ENCODE measurements at regions not wholly inside any gene's neighbourhood (a gene's known extent, or its start where the extent isn't known, plus 50 kb on each side); places are given as distances from the start of the nearest gene placed in this dataset.
A peak's percentile ranks its signal among the peaks of the same experiment; 100 is the strongest.

DNA sequence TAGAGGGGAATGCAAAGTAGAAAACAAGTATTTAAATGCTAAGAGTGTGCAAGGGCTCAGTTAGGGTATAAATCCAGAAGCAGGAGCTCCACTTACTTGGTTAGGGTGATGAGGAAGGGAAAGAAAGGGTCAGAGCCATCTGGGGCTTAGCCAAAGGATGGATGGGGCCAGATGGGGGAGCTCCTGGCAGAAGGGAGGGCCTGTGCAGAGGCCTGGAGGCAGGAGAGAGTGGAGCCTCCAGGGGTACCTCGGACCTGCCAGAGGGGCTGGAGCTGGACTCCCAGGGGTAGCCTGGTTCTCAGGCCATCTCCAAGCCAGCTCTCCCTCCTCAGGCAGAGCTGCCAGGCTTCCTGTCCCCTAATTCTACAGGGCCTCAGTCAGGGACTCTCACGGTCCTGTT lies 506.3 kb downstream of the SHQ1 start:
- DNase-seq (ENCODE audit: low spot score): no peak

DNA sequence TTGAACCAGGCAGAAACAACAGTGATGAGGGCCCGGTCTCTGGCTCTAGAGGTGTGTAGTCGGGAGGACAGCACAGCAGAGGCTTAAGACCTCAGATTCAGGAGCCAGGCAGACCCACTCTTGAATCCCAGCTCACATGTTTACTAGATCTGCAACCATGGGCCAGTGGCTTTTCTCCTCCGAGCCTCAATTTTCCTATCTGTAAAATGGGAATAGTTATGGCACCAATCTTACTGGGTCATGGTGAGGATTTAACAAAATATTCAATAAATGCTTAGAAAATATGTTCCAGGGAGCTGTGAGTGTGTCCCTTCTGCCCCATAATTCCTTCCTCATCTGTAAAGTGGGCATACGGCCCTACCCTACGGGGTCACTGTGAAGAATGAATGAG lies 506.9 kb downstream of the SHQ1 start:
- no peak for DNase-seq (ENCODE audit: low spot score)

DNA sequence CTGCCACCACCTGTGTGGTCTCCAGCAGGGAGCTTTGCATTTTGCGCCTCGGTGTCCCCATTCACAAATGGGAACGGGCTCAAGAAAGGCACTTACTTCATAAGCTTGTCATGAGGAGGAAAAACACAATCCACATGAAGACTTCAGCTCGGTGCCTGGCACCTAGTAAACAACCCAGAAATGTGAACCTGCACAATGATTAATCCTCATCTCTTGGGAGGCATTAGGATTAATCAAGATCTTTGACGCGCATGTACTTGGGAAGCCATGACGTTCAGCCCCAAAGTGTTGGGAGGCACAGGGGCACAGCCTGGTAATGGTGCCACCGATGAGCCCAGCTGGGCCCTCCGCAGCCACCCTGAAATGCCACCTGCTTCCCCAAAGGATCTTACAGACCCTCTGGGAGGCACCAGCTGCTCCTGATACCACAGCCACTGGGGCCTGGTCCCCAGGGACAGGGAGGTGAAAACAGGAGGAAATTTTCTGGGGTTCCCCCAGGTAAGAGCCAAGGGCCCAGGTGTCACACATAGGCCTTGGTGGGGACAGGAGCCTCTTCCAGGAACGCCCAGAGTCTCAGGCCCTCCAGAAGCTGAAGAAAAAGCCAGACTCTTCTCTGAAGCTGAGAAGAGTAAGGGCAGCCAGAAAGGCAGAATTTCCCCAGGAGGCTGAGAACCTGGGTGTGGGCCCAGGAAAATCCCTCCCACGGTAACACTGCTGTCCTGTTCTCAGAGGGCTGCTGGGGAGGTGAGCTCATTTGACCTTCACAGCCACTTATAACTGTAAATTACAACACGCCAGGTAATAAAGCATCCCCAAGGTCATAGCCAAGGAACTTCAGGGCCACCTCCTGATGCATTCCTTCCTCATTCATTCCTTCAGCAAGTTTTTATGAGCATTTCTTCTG lies 507.5 kb downstream of the SHQ1 start:
- DNase-seq (ENCODE audit: low spot score): no peak

DNA sequence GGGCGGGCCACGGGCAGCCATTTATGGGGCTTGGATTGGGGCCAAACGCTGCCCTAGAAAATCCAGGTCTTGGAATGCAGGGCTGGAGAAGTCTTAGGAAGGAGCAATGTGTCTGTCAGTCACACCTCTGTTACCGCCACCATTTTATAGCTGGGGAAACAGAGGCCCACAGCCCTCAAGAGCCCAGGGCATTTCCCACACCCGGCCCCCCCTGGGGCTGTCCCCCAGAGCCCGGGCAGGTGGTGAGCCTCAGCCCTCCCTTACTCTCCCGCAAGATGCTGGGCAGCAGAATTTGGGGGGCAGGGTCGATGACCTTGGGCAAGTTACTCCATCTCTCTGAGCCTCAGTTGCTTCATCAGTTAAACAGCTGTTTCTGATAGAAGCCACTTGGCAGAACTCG lies 508.2 kb downstream of the SHQ1 start:
- DNase-seq (ENCODE audit: low spot score): no peak

DNA sequence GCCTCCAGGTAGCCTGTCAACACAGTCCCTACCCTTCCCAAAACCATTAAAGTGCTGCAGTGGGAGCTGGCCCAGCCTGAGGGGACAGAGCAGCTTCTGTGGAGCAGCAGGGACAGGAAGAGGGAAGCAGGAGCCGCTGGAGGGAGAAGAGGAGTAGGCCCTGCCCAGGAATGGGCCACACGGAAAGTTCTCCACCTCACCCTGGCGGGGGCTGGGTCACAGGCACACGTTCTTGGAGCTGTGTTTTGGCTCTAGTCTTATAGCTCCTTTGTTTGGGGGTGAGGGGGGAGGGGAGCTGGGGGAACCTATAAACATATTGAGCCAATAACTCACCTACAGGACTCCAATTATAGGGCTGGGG lies 508.6 kb downstream of the SHQ1 start:
- no peak for DNase-seq (ENCODE audit: low spot score)

DNA sequence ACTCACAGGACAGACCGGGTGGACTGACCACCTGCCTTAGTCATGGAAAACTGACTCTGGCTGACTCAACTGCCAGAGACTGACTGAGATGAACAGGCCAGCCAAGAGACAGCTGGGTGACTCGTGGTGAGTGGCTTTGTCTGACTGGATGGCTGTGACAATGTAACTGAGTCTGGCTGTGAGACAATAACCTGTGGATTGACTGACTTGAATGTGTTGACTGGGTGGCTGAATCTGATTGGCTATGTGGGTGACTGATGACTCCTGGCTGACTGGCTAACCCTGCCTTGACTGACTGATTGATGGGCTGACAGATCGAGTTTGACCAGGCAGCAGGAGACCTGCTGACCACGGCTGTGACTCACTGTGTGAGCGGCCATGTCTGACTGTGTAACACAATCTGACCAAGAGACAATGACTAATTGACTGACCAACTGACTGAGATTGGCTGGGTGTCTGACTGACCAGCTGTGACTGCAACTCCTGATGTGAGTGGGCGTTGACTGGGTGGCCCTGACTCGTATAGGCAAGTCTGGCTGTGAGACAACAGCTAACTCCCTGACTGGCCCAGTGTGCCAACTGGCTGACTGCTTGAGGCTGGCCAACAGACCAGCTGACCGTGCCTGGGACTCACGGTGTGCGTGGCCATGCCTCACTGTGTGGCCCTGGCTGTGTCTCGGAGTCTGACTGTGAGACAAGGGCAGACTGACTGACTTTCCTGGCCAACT lies 509.1 kb downstream of the SHQ1 start:
- DNase-seq (ENCODE audit: low spot score): peak; percentile 27

DNA sequence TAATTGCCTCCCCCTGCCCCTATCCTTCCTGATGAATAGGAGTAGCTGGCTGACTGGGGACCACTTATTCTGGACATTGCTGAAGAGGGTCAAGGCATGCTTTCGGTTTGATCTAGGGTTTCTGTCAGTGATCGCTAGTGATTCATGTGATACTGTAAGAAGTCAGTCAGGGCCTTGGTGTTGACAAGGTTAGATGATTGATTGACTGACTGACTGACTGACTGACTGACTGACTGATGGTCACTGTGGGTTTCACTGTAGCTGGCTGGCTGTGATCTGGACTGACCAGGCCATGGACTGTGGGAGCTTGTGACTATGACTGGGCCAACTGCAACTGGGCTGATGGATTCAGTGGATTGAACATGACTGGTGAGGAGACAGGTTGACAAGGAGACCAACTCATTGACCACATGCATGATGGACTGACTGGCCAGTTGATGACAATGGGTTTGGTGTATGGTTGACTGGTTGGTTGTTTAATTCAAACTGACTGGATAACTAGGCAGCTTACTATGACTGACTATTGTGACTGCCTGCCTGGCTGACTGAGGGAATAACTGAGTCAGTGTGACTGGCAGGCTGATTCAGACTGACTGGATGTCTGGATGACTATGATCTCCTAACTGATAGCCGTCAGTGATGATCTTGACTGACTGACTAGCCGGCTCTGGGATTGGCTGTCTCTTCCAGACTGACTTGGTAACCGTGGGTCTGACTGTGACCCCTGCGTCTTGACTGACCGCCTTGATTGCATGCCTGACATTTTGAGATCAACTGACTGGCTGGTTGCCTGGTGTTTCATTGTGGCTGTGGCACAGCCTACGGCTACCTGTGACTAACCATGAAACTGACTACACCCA lies 509.9 kb downstream of the SHQ1 start:
- peak; percentile 43 for DNase-seq (ENCODE audit: low spot score)

DNA sequence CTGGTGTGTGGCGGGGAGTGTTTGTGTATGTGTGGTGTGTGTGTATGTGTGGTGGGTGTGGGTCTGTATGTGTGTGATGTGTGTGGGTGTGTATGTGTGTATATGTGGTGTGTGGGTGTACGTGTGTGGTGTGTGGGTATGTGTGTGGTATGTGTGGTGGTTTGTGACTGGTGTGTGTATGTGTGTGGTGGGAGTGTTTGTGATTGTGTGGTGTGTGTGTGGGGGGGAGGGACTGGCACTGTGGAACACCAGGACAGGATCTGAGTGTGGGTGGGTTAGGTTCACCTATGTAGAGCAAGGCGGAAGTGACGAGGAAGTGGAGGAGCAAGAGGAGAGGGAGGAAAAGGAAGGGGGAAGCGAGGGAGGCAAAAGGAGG lies 510.8 kb downstream of the SHQ1 start:
- DNase-seq (ENCODE audit: low spot score): no peak

DNA sequence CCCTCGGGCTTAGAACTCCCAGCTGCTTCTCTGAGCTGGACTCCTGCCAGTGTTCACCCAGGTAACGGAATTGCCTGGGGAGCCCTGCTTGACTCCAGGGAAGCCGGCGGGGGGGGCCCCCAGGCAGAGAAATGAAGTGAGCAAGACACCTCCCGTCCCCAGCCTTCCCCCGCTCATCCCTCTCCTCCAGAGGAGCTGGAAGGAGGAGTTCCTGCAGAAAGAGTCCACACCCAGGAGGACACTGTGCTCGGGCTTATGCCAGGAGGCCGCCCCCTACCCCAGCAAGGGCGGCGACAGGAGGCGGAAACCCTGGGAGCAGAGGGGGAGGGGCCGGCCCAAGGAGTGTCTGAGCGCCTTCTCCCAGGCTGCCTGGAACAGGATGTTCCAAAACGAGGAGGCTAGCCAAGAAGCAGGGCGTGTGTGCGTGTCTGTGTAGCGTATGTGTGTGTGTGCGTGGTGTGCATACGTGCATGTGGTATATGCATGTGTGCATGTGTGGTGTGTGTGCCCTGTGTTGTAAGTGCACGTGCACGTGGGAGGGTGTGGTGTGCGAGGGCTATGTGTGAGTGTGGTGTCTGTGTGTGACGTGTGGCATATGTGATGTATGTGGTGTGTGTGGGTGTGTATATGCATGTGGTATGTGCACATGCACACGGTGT lies 511.3 kb downstream of the SHQ1 start:
- peak; percentile 38 for DNase-seq (ENCODE audit: low spot score)

DNA sequence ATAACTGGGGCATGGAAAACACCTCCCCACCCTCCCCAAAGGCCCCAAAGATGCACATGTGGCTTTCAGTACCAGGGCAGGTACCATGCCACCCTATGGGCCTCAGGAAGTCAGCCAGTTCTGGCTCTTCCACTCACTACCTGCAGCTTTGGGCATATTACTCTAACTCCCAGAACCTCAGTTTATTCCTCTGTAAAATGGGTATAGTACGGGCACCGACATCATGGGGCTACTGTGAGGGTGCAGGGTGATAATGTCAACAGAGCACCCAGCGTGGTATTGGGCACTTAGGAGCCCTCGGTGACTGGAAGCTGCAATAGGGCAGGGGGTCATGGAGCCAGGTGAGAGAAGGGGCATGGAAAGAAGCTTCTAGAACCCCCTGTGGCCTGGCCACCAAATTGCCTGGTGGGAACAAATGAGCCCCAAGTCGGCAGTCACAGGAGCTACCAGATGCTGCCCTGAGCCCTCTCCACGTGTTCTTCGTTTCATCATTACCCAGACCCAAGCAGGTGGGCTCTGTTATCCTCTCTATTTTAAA lies 512.1 kb downstream of the SHQ1 start:
- DNase-seq (ENCODE audit: low spot score): no peak

DNA sequence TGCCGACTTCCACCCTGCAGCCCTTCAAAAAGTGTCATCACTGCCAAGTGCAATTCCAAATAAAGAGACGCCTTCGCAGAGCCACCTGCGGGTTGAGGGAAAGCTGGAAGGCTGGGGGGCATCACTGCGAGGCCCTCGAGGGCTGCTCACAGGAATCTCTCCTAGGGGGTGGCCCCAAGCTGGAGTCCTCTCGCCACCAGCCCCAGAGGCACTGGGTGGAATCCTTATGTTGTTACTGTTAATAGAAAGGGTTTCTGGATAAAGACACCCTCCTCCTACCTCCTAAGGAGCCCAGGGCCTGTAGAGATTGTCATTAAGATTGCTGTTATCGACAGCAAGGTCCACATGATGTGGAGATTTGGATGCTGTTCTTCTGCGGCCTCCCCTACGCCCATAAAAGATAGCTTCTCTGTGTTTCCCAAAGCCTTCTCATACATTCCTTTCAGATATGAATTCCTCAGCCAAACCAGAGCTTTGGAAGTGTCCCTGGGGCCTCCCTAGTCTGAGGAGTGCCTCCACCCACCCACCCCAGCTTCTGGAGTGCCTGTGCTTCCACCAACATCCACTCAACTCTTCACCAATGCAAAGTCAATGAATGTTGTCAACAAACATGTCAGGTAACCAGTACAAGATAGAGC lies 512.7 kb downstream of the SHQ1 start:
- DNase-seq (ENCODE audit: low spot score): no peak

DNA sequence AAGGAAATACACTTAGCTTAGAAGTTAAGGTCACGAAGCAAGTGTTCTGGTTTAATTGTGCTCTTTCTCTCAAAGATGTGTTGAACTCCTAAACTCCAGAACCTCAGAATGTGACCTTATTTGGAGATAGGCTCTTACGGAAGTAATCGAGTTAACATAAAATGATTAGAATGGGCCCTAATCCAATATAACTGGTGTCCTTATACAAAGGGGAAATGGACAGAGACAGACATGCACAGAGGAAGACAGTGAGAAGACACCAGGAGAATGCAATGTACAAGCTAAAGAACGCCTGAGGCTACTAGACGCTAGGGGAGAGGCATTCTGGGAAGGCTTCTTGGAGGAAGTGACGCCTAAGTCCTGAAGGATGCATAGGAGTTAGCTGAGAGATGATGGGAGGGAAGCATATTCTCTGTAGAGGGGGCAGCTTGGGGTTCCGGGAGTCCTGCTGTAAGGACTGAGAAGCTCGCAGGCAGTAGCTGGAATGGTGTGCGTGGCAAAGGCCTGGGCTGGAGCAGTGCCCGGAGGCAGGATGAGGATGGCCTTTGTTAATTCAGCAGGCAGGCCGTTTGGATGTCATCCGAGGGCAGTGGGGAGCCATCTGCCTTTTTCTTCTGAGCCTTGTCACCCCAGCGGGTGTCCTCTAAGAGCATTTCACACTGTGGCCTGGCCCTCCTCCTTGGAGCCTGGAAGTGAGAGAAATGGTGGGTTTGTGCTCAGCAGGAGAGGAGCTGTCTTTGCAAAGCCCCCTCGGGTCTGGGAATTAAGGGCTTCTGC lies 513.4 kb downstream of the SHQ1 start:
- no peak for DNase-seq (ENCODE audit: low spot score)

DNA sequence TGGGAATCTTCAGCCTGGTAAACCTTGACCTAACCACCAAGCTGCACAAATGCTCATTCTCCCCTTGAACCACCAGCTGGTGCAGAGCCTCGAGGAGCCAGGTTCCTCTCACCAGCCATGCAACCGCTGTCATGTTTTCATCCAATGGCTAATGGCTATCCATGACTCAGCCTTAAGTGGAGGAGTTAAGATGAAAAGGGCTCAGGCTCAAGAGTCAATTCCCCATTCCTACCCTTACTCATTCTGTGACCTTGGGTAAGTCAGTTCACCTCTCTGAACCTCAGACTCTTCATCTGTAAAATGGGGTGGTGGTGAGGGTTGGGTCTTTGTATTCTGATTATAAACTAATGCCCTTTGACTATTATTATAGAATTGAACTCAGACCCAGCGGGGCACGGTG lies 515.6 kb downstream of the SHQ1 start:
- DNase-seq (ENCODE audit: low spot score): no peak

DNA sequence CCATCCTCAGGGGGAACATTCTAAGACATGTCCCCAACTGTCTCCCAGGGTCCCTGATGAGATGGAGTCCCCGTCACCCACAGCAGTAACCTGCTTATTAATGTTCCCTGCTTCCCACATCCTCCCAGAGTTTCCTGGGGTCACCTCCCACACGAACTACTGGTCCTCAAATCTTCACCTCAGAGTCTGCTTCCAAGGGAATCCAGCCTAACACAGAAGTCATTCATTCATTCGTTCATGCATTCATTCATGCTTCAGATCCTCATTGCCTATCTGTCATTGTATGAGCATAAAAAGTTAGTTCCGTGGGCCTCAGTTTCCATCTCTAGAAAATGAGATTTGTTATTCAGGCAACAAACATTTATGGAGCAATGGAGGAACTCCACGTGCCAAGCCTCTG lies 516.2 kb downstream of the SHQ1 start:
- DNase-seq (ENCODE audit: low spot score): no peak

DNA sequence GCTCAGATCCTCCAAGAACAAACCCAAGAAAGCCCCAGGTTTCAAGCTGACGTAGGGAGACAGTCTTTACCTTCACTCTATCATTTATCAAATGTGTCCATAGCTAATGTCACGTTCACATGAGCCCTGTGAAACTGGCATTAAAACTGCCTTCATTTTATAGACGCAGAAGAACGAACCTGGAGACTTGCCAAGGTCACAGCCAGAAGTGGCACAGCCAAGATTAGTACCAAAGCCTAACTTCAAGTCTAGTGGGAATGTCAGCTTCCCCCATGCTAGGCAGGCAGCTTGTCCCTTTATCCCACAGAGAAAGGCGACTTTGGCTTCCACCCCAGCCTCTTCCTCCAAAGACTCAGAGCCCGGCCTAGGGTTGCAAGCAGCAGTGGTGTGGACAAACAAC lies 517.2 kb downstream of the SHQ1 start:
- DNase-seq (ENCODE audit: low spot score): peak; percentile 22

DNA sequence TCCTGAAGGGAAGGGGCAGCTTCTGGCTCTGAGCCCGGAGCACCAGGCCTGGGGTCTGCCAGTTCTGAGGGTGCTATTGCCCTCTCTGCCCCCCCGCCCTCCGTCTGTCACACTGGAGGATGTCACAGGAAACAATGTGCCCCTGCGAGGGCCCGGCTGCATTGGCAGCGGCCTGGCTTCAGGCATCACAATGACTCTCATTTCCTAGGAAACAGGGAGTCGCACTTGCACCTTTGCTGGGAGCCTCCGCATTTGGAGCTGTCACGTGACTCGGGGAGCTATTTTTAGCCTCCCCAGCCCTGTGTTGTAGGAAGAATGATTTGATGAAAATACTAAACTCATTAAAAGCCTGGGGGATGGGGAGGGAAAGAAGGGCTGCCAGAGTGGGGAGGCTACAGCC lies 518.9 kb downstream of the SHQ1 start:
- no peak for DNase-seq (ENCODE audit: low spot score)

DNA sequence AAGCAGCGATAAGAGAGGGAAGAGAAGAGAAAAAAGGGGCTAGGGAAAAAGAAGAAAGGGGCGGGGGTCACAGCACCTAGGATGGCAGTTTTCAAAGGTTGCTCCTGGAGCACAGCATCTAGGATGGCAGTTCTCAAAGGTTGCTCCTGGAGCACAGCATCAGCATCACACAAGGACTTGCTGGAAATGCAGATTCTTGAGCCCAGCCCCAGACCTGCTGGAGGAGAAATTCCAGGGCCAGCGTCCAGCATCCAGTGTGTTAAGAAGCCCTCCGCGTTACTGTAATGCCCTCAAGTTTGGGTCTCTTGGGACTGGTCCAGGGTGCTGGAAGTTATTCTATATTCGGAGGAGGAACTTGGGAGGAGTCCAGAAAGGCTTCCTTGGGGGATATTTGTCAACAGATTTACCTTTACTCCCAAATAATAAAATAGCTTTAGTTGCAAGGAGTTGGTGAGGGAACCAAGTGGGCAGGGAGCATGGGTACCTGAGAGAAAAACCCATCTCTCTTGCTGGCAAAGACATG lies 519.4 kb downstream of the SHQ1 start:
- no peak for DNase-seq (ENCODE audit: low spot score)

DNA sequence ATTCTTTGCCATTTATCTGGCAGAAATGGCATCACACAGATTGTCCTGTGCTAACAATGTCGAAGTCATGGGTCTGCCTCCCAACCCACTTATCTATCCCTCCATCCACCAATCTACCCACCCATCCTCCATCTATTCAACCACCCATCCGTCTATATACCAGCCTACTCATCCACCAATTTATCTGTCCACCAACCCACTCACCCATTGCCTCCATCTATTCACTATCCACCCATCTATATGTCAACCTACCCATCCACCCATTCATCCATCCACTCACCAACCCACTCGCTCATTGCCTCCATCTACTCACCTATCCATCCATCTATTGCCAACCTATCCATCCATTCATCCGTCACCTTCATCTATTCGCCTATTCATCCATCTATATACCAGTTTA lies 521.2 kb downstream of the SHQ1 start:
- no peak for DNase-seq (ENCODE audit: low spot score)

DNA sequence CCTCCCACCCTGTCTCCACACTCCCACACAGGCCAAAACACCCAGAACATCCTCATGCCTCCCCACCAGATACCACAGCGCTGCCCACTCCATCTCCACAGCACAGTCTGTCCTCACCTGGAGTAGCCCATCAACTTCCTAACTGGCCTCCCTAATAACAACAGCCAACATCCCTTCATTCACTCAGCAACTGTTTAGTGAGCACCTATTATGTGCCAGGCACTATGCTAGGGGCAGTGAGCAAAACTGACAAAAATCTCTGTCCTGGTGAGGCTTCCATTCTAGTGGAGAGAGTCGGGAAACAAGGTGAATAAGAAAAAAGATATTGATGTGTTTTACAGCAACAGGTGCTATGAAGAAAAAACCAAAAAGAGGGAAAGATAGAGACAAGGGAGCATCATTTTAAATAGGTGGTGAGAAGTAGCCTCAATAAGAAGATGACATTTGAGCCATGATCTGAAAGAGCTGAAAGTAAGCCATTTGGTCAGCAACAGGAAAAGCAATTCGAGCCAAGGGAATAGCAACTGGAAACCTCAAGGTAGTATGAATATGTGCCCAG lies 523.9 kb downstream of the SHQ1 start:
- DNase-seq (ENCODE audit: low spot score): no peak

DNA sequence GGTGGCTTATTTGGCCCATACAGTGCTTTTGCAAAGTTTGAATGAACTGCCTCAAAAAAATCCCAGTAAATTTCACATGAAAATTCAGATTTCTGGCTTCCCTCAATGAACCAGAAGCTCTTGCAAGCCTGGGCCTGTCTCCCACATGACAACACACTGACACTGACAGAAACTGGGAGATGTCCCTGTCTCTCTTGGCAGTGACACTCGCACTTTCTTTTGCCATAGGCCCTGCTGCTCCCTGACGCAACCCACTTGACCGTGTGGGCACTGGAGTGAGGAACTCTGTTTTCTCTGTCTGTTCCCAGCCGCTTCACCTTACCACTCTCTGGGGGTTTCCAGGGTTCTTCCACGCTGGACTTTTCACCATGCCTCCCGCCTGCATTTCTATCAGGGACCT lies 524.5 kb downstream of the SHQ1 start:
- DNase-seq (ENCODE audit: low spot score): no peak
